Common myeloid progenitor, CD34-positive (primary cell): ENCODE measurements at regions not wholly inside any gene's neighbourhood (a gene's known extent, or its start where the extent isn't known, plus 50 kb on each side); places are given as distances from the start of the nearest gene placed in this dataset.
"Not testable (repeated sequence)": the region's sequence is repeated elsewhere in the genome, so short reads cannot be mapped to it uniquely, and the experiment has no call there.

Experiments used
- CTCF ChIA-PET: fragments of 350-600 bp; sonication (Branson Sonifier 250); formaldehyde crosslinking; loops from one replicate; lab custom pipeline; 2021; ENCODE audit warnings: antibody characterized with exemption; lab: Charles Lee
- POLR2A ChIA-PET: fragments of 350-600 bp; sonication (Branson Sonifier 250); formaldehyde crosslinking; loops from one replicate; lab custom pipeline; 2021; ENCODE audit warnings: antibody characterized with exemption; lab: Charles Lee
- DNase-seq, 3 donors: peaks; one replicate each; pipeline versions ENCODE4 v3.0.0 to v3.0.0-alpha.2; 2013
- H3K27ac ChIP-seq, 2 experiments: 1 replicate in 1 of 2; 2 replicates in 1 of 2; pipeline ENCODE4 v1.7.0; 2013; ENCODE audit warnings: inconsistent platforms in 2 of 2, low read length in 2 of 2, mild to moderate bottlenecking in 2 of 2, low read depth in 1 of 2, moderate library complexity in 1 of 2; ENCODE audit not compliant: severe bottlenecking in 2 of 2, insufficient read depth in 1 of 2, poor library complexity in 1 of 2
- H3K27me3 ChIP-seq, 5 experiments: replicated peaks in 2 of 5; 1 replicate in 3 of 5; 2 replicates in 2 of 5; pipeline versions ENCODE4 v1.6.1 to v1.7.0; 2013; ENCODE audit warnings: low read length in 4 of 5, mild to moderate bottlenecking in 2 of 5, moderate library complexity in 2 of 5, inconsistent platforms in 1 of 5; ENCODE audit not compliant: insufficient read depth in 5 of 5, control insufficient read depth in 4 of 5
- H3K36me3 ChIP-seq, 4 experiments: 1 replicate in 2 of 4; 2 replicates in 2 of 4; pipeline versions ENCODE4 v1.6.1 to v1.7.0; 2013; ENCODE audit warnings: low read length in 3 of 4, control low read depth in 1 of 4, mild to moderate bottlenecking in 1 of 4; ENCODE audit not compliant: control insufficient read depth in 4 of 4, insufficient read depth in 4 of 4
- H3K4me1 ChIP-seq, 4 experiments: 1 replicate in 3 of 4; 2 replicates in 1 of 4; pipeline versions ENCODE4 v1.6.1 to v1.7.1; 2013; ENCODE audit warnings: low read length in 3 of 4, mild to moderate bottlenecking in 3 of 4, control low read depth in 1 of 4, inconsistent platforms in 1 of 4, moderate library complexity in 1 of 4; ENCODE audit not compliant: control insufficient read depth in 4 of 4, insufficient read depth in 4 of 4; ENCODE audit errors: control extremely low read depth in 1 of 4
- H3K4me3 ChIP-seq, 7 experiments: 1 replicate in 4 of 7; 2 replicates in 3 of 7; pipeline versions ENCODE4 v1.5.1 to v1.7.0; 2013; ENCODE audit warnings: mild to moderate bottlenecking in 7 of 7, low read length in 6 of 7, moderate library complexity in 6 of 7, inconsistent platforms in 2 of 7, low read depth in 2 of 7, control low read depth in 1 of 7; ENCODE audit not compliant: insufficient read depth in 4 of 7, control insufficient read depth in 1 of 7; ENCODE audit errors: extremely low read depth in 1 of 7
- H3K9me3 ChIP-seq, 5 experiments: 1 replicate in 4 of 5; 2 replicates in 1 of 5; pipeline versions ENCODE4 v1.6.1 to v1.7.1; 2013; ENCODE audit warnings: low read length in 4 of 5, mild to moderate bottlenecking in 2 of 5, inconsistent platforms in 1 of 5, low read depth in 1 of 5, moderate library complexity in 1 of 5; ENCODE audit not compliant: control insufficient read depth in 4 of 5, insufficient read depth in 2 of 5; ENCODE audit errors: control extremely low read depth in 1 of 5
- WGBS: methylation state at CpG from one replicate; pipeline ENCODE4 v1.1.5; 2013; ENCODE audit not compliant: insufficient coverage; 5-methylcytosine and 5-hydroxymethylcytosine counted together

- H3K27ac ChIP-seq, DNase-seq, H3K27me3 ChIP-seq, H3K4me3 ChIP-seq, POLR2A ChIA-PET, H3K36me3 ChIP-seq, H3K9me3 ChIP-seq, CTCF ChIA-PET, H3K4me1 ChIP-seq: not testable (repeated sequence)
- no CpG with 5 or more reads among the region's 4 CpGs for WGBS
Observed at GRCh38 chr5:71343994-71344393, 111.5 kb upstream of the BDP1 start.

- POLR2A ChIA-PET: not testable (repeated sequence)
Observed at GRCh38 chr5:71372601-71373000, 82.8 kb upstream of the BDP1 start.

GRCh38 chr5:71373054-71373734 is 82.3 kb upstream of the BDP1 start:
- CTCF ChIA-PET, H3K27me3 ChIP-seq, POLR2A ChIA-PET, H3K4me1 ChIP-seq, H3K27ac ChIP-seq, H3K4me3 ChIP-seq, H3K9me3 ChIP-seq, H3K36me3 ChIP-seq: not testable (repeated sequence)
- DNase-seq: peak in 2 of 3 donors; percentile 1 to 17
- WGBS: 50% methylated on average over 3 of the region's 9 CpGs

More at GRCh38 chr5:71372601-71373000, 82.8 kb upstream of the BDP1 start:
- H3K36me3 ChIP-seq, H3K9me3 ChIP-seq, DNase-seq, H3K4me1 ChIP-seq, H3K27me3 ChIP-seq, H3K27ac ChIP-seq, H3K4me3 ChIP-seq, CTCF ChIA-PET: not testable (repeated sequence)
- no CpG with 5 or more reads among the region's 6 CpGs for WGBS

- H3K4me3 ChIP-seq, H3K4me1 ChIP-seq, H3K27me3 ChIP-seq, POLR2A ChIA-PET, H3K36me3 ChIP-seq, H3K27ac ChIP-seq, H3K9me3 ChIP-seq, DNase-seq, CTCF ChIA-PET: not testable (repeated sequence)
- WGBS: 100% methylated on average over 1 of the region's 3 CpGs
Observed at GRCh38 chr5:71384204-71384603, 71.2 kb upstream of the BDP1 start.

GRCh38 chr5:71384706-71385105 is 70.7 kb upstream of the BDP1 start:
- H3K4me1 ChIP-seq: no peaks in the 10 kb centered on the region
- ChIA-PET CTCF (no interaction called here), POLR2A (no interaction called here)
- no peaks in the 10 kb centered on the region for H3K36me3 ChIP-seq
- no peak overlapping the region for H3K4me3 ChIP-seq
- H3K27me3 ChIP-seq: no peaks in the 10 kb centered on the region
- H3K9me3 ChIP-seq: no peaks in the 10 kb centered on the region
- WGBS: no CpG with 5 or more reads among the region's 1 CpG
- H3K27ac ChIP-seq: no peak overlapping the region
- DNase-seq: no peak

GRCh38 chr5:71385208-71385607 is 70.2 kb upstream of the BDP1 start:
- peak in 1 of 3 donors; percentile 36 for DNase-seq
- H3K36me3 ChIP-seq, H3K4me3 ChIP-seq, H3K4me1 ChIP-seq, CTCF ChIA-PET, H3K9me3 ChIP-seq, H3K27me3 ChIP-seq, H3K27ac ChIP-seq, POLR2A ChIA-PET: not testable (repeated sequence)
- WGBS: 83% methylated on average over 8 of the region's 9 CpGs

GRCh38 chr5:71388184-71388583 is 67.3 kb upstream of the BDP1 start:
- H3K4me1 ChIP-seq, CTCF ChIA-PET, H3K27ac ChIP-seq, H3K36me3 ChIP-seq, POLR2A ChIA-PET, H3K4me3 ChIP-seq, H3K27me3 ChIP-seq, H3K9me3 ChIP-seq: not testable (repeated sequence)
- peak; percentile 32 to 85 (median 65) for DNase-seq
- 26% methylated on average over 3 of the region's 4 CpGs for WGBS
